OCI-LY1 (cell line): ENCODE measurements at regions not wholly inside any gene's neighbourhood (a gene's known extent, or its start where the extent isn't known, plus 50 kb on each side); places are given as distances from the start of the nearest gene placed in this dataset.

Experiments used
- H2AFZ ChIP-seq: fragments of 200-600 bp; sonication (generic), shearing (Covaris generic); 2 replicates; pipeline ENCODE4 v1.6.0; 2014; ENCODE audit warnings: antibody characterized with exemption, mild to moderate bottlenecking, low read length
- H3F3A ChIP-seq: fragments of 200-600 bp; sonication (generic), shearing (Covaris generic); 2 replicates; pipeline ENCODE4 v1.6.0; 2014; ENCODE audit warnings: mild to moderate bottlenecking, antibody characterized with exemption, low read length, moderate library complexity; ENCODE audit not compliant: insufficient read depth
- H3K27ac ChIP-seq: fragments of 200-600 bp; sonication (generic); 2 replicates; pipeline ENCODE4 v1.5.1; 2014; ENCODE audit warnings: low read length, mixed run types, mild to moderate bottlenecking, low read depth; ENCODE audit not compliant: poor library complexity, severe bottlenecking
- H3K27me3 ChIP-seq: fragments of 200-600 bp; sonication (generic); 2 replicates; pipeline ENCODE4 v1.6.0; 2014; ENCODE audit warnings: antibody characterized with exemption, mild to moderate bottlenecking, low read length, moderate library complexity; ENCODE audit not compliant: insufficient read depth
- H3K36me3 ChIP-seq: fragments of 200-600 bp; sonication (generic); 2 replicates; pipeline ENCODE4 v1.6.1; 2014; ENCODE audit warnings: mild to moderate bottlenecking, antibody characterized with exemption, low read length, moderate library complexity, mixed read lengths; ENCODE audit not compliant: insufficient read depth
- H3K4me1 ChIP-seq: fragments of 200-600 bp; sonication (generic); 2 replicates; pipeline ENCODE4 v1.5.1; 2014; ENCODE audit warnings: mild to moderate bottlenecking, low read length, moderate library complexity; ENCODE audit not compliant: insufficient read depth, severe bottlenecking
- H3K4me2 ChIP-seq: fragments of 200-600 bp; sonication (generic), shearing (Covaris generic); 2 replicates; pipeline ENCODE4 v1.6.1; 2014; ENCODE audit warnings: low read length
- H3K4me3 ChIP-seq: fragments of 200-600 bp; sonication (generic); 2 replicates; pipeline ENCODE4 v1.5.1; 2014; ENCODE audit warnings: low read length, low read depth, mild to moderate bottlenecking, mixed read lengths; ENCODE audit not compliant: poor library complexity, severe bottlenecking
- H3K79me2 ChIP-seq: fragments of 200-600 bp; shearing (Covaris generic); 2 replicates; pipeline ENCODE4 v1.6.1; 2016; ENCODE audit warnings: mixed run types, low read length, mixed read lengths; ENCODE audit not compliant: insufficient read depth
- H3K9ac ChIP-seq: fragments of 200-600 bp; sonication (generic), shearing (Covaris generic); 2 replicates; pipeline ENCODE4 v1.6.1; 2014; ENCODE audit warnings: mild to moderate bottlenecking, low read length, mixed read lengths
- H3K9me2 ChIP-seq: fragments of 200-600 bp; sonication (generic), shearing (Covaris generic); 2 replicates; pipeline ENCODE4 v1.6.1; 2014; ENCODE audit warnings: low read depth, mild to moderate bottlenecking, low read length, mixed read lengths
- H3K9me3 ChIP-seq: fragments of 200-600 bp; shearing (Covaris generic); 2 replicates; pipeline ENCODE4 v1.6.1; 2014; ENCODE audit warnings: low read length, mixed read lengths
- H4K20me1 ChIP-seq: fragments of 200-600 bp; sonication (generic), shearing (Covaris generic); 2 replicates; pipeline ENCODE4 v1.6.0; 2016; ENCODE audit warnings: mild to moderate bottlenecking, low read length; ENCODE audit not compliant: insufficient read depth
- EZH2 ChIP-seq: fragments of 200-600 bp; sonication (generic), shearing (Covaris generic); IDR thresholded peaks from 2 replicates; pipeline ENCODE4 v1.8.0; 2017; ENCODE audit warnings: borderline replicate concordance, mixed run types, mild to moderate bottlenecking, antibody characterized with exemption, low read length, moderate library complexity, mixed read lengths
- TF ChIP-seq, protein P1 (sequence below): fragments of 200-600 bp; sonication (generic), shearing (Covaris generic); IDR thresholded peaks from 2 replicates; pipeline ENCODE4 v1.5.1; 2017; ENCODE audit warnings: mild to moderate bottlenecking, antibody characterized with exemption, low read length, moderate library complexity, mixed read lengths

DNA sequence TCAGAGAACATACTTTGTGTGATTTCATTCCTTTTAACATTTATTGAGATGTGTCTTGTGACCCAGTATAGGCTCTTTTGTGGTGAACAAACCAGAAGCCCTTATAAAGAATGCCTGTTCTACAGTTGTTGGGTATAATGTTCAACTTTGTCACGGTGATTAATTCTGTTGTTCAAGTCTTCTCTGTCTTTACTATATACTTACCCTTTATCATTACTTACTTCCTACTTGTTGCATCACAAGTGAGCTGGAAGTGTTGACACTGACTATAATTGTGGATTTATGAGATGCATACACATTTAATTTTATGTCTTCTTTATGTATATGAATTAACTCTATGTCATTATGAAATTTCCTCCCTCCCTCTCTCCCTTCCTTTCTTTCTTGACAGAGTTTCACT, 59.7 kb upstream of the TBL1XR1 start:
- no peaks in the 10 kb centered on the region for H3K36me3 ChIP-seq
- no peak overlapping the region for H3K27ac ChIP-seq
- peaks cover 4% of the 10 kb centered on the region; the same call in 1 of the 2 replicates for H3K9me3 ChIP-seq
- no peak overlapping the region for H3K4me2 ChIP-seq
- no peak overlapping the region; the same call in 1 of the 2 replicates for H2AFZ ChIP-seq
- 0 out of 2 replicates have a peak, but pooled peaks cover 3% of the 10 kb centered on the region for H3F3A ChIP-seq
- no peak overlapping the region for H3K4me3 ChIP-seq
- no peaks in the 10 kb centered on the region for H3K4me1 ChIP-seq
- H3K27me3 ChIP-seq: no peaks in the 10 kb centered on the region
- no peaks in the 10 kb centered on the region for H3K79me2 ChIP-seq
- no peaks in the 10 kb centered on the region for H3K9me2 ChIP-seq
- no peaks in the 10 kb centered on the region for H4K20me1 ChIP-seq
- H3K9ac ChIP-seq: no peak overlapping the region
- no peak for TF ChIP-seq EZH2
- TF ChIP-seq, protein P1, sequence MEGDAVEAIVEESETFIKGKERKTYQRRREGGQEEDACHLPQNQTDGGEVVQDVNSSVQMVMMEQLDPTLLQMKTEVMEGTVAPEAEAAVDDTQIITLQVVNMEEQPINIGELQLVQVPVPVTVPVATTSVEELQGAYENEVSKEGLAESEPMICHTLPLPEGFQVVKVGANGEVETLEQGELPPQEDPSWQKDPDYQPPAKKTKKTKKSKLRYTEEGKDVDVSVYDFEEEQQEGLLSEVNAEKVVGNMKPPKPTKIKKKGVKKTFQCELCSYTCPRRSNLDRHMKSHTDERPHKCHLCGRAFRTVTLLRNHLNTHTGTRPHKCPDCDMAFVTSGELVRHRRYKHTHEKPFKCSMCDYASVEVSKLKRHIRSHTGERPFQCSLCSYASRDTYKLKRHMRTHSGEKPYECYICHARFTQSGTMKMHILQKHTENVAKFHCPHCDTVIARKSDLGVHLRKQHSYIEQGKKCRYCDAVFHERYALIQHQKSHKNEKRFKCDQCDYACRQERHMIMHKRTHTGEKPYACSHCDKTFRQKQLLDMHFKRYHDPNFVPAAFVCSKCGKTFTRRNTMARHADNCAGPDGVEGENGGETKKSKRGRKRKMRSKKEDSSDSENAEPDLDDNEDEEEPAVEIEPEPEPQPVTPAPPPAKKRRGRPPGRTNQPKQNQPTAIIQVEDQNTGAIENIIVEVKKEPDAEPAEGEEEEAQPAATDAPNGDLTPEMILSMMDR: no peak

DNA sequence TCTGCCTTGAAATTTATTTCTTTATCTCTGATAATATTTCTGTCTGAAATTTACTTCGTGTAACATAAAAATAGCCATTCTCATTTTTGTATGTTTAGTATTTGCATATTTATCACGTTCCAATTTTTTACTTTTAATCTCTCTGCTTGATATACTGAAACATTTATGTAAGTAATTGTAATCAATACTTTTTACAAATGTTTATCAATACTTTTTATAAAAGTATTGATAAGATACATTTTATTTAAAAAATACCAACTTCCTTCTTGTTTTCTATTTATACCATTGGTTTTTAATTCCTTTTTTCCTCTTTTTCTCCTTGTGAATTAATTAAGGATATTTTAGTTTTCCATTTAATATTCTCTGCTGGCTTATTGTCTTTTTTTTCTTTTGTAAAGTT, 60.3 kb upstream of the TBL1XR1 start:
- Histone ChIP-seq H3K79me2 (no peaks in the 10 kb centered on the region), H3K4me1 (no peaks in the 10 kb centered on the region), H3F3A (0 out of 2 replicates have a peak, but pooled peaks cover 3% of the 10 kb centered on the region), H3K27me3 (no peaks in the 10 kb centered on the region), H3K4me2 (no peak overlapping the region), H3K4me3 (no peak overlapping the region), H2AFZ (no peak overlapping the region), H3K27ac (no peak overlapping the region), H4K20me1 (no peaks in the 10 kb centered on the region), H3K36me3 (no peaks in the 10 kb centered on the region), H3K9me2 (no peaks in the 10 kb centered on the region), H3K9me3 (0 out of 2 replicates have a peak, but pooled peaks cover under 1% of the 10 kb centered on the region), H3K9ac (no peak overlapping the region)
- no peak for TF ChIP-seq EZH2

DNA sequence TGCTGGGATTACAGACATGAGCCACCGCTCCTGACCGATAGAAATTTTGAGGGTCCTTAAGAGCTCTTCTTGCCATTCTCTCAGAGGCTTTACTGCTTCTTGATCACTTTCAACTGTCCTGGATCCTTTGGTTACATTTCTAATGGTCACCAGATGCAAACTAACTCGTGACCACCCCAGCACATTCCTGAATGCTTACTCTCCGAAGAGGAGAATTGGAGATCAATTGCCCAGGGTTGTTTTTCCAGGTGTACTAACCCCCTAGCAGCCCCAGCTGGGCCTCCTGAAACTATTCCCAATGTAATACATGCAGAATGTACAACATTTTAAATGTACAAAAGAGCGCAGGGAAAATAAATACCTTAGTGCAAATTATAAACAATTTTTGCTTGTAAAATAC, 65.1 kb upstream of the TBL1XR1 start:
- H3K4me1 ChIP-seq: peaks cover 6% of the 10 kb centered on the region
- no peak overlapping the region for H3K4me3 ChIP-seq
- no peaks in the 10 kb centered on the region for H3K9me2 ChIP-seq
- no peak overlapping the region for H3K4me2 ChIP-seq
- no peak overlapping the region for H3K9ac ChIP-seq
- no peak overlapping the region for H2AFZ ChIP-seq
- H3K27ac ChIP-seq: no peak overlapping the region
- no peaks in the 10 kb centered on the region for H4K20me1 ChIP-seq
- no peaks in the 10 kb centered on the region for H3K27me3 ChIP-seq
- H3K79me2 ChIP-seq: no peaks in the 10 kb centered on the region
- TF ChIP-seq, protein P1: no peak
- no peak for TF ChIP-seq EZH2
- no peaks in the 10 kb centered on the region for H3F3A ChIP-seq
- H3K9me3 ChIP-seq: no peaks in the 10 kb centered on the region
- no peaks in the 10 kb centered on the region for H3K36me3 ChIP-seq
